ENCODE measurements at regions not wholly inside any gene's neighbourhood (a gene's known extent, or its start where the extent isn't known, plus 50 kb on each side); places are given as distances from the start of the nearest gene placed in this dataset.
A peak's percentile ranks its signal among the peaks of the same experiment; 100 is the strongest.

DNA sequence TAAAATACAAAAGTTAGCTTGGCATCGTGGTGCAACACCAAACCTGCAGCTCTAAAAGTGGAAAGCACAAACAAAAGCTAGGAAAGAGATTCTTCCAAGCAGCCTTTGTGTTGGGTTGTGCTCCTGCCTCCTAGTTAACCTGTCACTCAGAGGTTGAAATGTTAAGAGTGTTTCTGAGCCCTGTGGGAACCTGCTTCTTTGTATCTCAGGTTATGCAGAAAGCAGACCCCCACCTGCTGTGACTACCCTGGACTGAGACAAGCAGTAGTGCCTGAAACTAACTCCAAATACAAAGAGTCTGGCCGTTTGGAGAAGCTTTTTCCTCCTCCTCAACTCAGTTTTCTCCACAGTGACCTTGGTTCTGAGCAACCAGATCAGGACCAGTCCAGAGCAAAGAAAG is 158.4 kb upstream of the CSNK1A1L start:
- H3K36me3 Mint-ChIP-seq (ENCODE audit: low read depth) = peaks cover 19% of the 10 kb centered on the region
- no peaks in the 10 kb centered on the region for H3K4me1 Mint-ChIP-seq (ENCODE audit: low read depth)
- no peak for DNase-seq (ENCODE audit: low spot score)
- no peaks in the 10 kb centered on the region for H3K27me3 Mint-ChIP-seq (ENCODE audit: low read depth)
- H3K9me3 Mint-ChIP-seq (ENCODE audit: low read depth) = peaks cover 31% of the 10 kb centered on the region
- TF ChIP-seq, protein P1, sequence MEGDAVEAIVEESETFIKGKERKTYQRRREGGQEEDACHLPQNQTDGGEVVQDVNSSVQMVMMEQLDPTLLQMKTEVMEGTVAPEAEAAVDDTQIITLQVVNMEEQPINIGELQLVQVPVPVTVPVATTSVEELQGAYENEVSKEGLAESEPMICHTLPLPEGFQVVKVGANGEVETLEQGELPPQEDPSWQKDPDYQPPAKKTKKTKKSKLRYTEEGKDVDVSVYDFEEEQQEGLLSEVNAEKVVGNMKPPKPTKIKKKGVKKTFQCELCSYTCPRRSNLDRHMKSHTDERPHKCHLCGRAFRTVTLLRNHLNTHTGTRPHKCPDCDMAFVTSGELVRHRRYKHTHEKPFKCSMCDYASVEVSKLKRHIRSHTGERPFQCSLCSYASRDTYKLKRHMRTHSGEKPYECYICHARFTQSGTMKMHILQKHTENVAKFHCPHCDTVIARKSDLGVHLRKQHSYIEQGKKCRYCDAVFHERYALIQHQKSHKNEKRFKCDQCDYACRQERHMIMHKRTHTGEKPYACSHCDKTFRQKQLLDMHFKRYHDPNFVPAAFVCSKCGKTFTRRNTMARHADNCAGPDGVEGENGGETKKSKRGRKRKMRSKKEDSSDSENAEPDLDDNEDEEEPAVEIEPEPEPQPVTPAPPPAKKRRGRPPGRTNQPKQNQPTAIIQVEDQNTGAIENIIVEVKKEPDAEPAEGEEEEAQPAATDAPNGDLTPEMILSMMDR (IDR thresholded peaks at IDR 0.05) = no peak
- H3K27ac Mint-ChIP-seq (ENCODE audit: unreplicated experiment) = no peak overlapping the region
- H3K4me3 Mint-ChIP-seq (ENCODE audit: unreplicated experiment) = no peak overlapping the region

DNA sequence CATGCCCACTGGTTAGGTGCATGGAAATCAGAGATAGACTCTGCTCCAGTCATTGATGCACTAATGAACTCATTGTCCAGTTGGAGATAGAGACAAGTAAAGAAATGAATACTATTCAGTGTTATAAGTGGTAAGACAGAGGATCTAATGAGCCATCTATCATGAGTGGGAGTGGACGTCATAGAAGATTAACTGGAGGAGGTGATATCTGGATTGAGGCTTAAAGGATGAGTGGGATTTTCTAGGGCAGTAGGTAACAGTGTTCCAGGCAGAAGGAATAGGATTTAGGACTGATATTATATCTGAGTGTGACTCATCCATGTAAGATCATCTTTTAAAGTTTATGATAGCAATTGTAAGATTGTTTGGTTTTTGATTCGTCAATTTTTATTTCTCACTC is 152.2 kb upstream of the CSNK1A1L start:
- Mint-ChIP-seq H3K36me3 (ENCODE audit: low read depth) (peaks cover 17% of the 10 kb centered on the region), H3K9me3 (ENCODE audit: low read depth) (peaks cover 31% of the 10 kb centered on the region), H3K4me3 (ENCODE audit: unreplicated experiment) (no peak overlapping the region), H3K27me3 (ENCODE audit: low read depth) (no peaks in the 10 kb centered on the region), H3K27ac (ENCODE audit: unreplicated experiment) (no peak overlapping the region), H3K4me1 (ENCODE audit: low read depth) (no peaks in the 10 kb centered on the region)
- TF ChIP-seq, protein P1 (IDR thresholded peaks at IDR 0.05) = no peak
- DNase-seq (ENCODE audit: low spot score) = no peak

DNA sequence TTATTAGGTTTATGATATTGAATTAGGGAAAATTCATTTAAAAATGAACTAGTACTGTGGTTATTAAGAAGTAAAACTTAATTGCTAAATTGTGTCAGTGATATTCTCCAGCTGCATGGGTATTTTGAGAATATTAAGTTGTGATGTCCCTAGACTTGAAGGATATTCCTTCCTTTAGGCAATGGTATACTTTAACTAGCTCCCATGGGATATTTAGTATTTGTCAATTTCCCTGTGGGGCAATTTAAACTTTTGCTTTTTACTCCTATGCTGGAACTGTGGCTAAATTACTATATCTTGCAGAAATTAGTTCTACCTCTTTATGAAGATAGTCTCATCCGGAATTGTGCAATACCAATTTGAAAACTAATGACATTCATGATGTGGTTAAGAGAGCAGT is 151.6 kb upstream of the CSNK1A1L start:
- no peak overlapping the region for H3K27ac Mint-ChIP-seq (ENCODE audit: unreplicated experiment)
- TF ChIP-seq, protein P1 (IDR thresholded peaks at IDR 0.05) = no peak
- DNase-seq (ENCODE audit: low spot score) = no peak
- peaks cover 30% of the 10 kb centered on the region for H3K9me3 Mint-ChIP-seq (ENCODE audit: low read depth)
- no peak overlapping the region for H3K4me3 Mint-ChIP-seq (ENCODE audit: unreplicated experiment)
- H3K27me3 Mint-ChIP-seq (ENCODE audit: low read depth) = no peaks in the 10 kb centered on the region
- H3K36me3 Mint-ChIP-seq (ENCODE audit: low read depth) = peaks cover 17% of the 10 kb centered on the region
- H3K4me1 Mint-ChIP-seq (ENCODE audit: low read depth) = no peaks in the 10 kb centered on the region

DNA sequence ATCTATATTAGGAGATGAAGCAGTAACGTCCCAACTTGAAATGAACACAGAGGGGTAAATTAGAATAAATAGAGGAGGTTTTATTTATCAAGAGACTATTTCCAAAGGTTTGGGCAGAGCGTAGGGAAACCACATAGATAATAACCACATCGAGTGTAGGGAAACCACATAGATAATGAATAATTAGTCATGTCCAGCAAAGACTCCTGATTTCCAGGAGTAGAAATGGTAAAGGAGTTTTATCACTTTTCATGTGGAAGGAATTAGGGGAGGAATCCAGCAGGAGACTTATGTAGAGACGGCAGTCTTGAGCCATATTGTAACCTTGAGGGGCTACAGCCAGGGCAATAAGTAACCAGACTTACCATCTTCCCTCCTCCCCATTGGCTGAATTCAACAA is 136.3 kb upstream of the CSNK1A1L start:
- Mint-ChIP-seq H3K4me3 (ENCODE audit: unreplicated experiment) (no peak overlapping the region), H3K9me3 (ENCODE audit: low read depth) (peaks cover 25% of the 10 kb centered on the region), H3K4me1 (ENCODE audit: low read depth) (no peaks in the 10 kb centered on the region), H3K36me3 (ENCODE audit: low read depth) (peaks cover 11% of the 10 kb centered on the region), H3K27ac (ENCODE audit: unreplicated experiment) (no peak overlapping the region), H3K27me3 (ENCODE audit: low read depth) (no peaks in the 10 kb centered on the region)
- no peak for DNase-seq (ENCODE audit: low spot score)
- TF ChIP-seq, protein P1 (IDR thresholded peaks at IDR 0.05) = no peak

DNA sequence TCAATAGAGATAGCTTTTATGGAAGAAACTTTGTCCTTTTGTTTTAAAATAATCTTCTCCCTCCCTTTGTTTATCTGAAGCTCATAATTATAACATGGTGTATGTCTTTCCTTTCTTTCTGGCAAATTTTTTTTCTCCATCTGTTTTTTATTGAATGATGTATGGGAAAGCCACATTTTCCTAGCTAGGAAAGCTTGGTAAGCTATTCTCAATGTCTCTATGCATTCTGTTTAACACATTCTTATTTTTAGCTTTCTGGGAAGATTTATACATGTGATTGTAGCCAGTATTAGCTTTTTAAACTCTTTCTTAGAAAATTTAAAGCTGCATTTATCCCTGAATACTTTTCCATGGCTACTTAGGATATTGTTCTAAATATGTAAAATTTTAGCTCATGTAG is 124.9 kb upstream of the CSNK1A1L start:
- H3K4me3 Mint-ChIP-seq (ENCODE audit: unreplicated experiment) = no peak overlapping the region
- peak overlapping the region; percentile 24 for H3K27ac Mint-ChIP-seq (ENCODE audit: unreplicated experiment)
- no peaks in the 10 kb centered on the region for H3K27me3 Mint-ChIP-seq (ENCODE audit: low read depth)
- H3K4me1 Mint-ChIP-seq (ENCODE audit: low read depth) = peaks cover 26% of the 10 kb centered on the region
- H3K9me3 Mint-ChIP-seq (ENCODE audit: low read depth) = peaks cover 27% of the 10 kb centered on the region
- TF ChIP-seq, protein P1 (IDR thresholded peaks at IDR 0.05) = no peak
- no peak for DNase-seq (ENCODE audit: low spot score)
- peaks cover 13% of the 10 kb centered on the region for H3K36me3 Mint-ChIP-seq (ENCODE audit: low read depth)
